ENCODE measurements at regions not wholly inside any gene's neighbourhood (a gene's known extent, or its start where the extent isn't known, plus 50 kb on each side); places are given as distances from the start of the nearest gene placed in this dataset.

- no peak overlapping the region for H3K4me3 ChIP-seq (ENCODE audit: low read length)
- no peak for TF ChIP-seq ZNF274 (IDR thresholded peaks at IDR 0.05; ENCODE audit: low read depth, low read length)
These were observed 595.0 kb upstream of the BOD1L1 start for GRCh38 chr4:14222377-14223029.

GRCh38 chr4:14223461-14223860, 595.9 kb upstream of the BOD1L1 start:
- TF ChIP-seq ZNF274 (IDR thresholded peaks at IDR 0.05; ENCODE audit: low read depth, low read length), result no peak
- no peak overlapping the region for H3K4me3 ChIP-seq (ENCODE audit: low read length)

GRCh38 chr4:14225688-14226207, 598.2 kb upstream of the BOD1L1 start:
- H3K4me3 ChIP-seq (ENCODE audit: low read length), result no peak overlapping the region
- TF ChIP-seq ZNF274 (IDR thresholded peaks at IDR 0.05; ENCODE audit: low read depth, low read length), result no peak

- H3K4me3 ChIP-seq (ENCODE audit: low read length), result no peak overlapping the region
- TF ChIP-seq ZNF274 (IDR thresholded peaks at IDR 0.05; ENCODE audit: low read depth, low read length), result no peak
These were observed 605.6 kb upstream of the BOD1L1 start for GRCh38 chr4:14233126-14233525.

GRCh38 chr4:14234307-14234706, 606.8 kb upstream of the BOD1L1 start:
- H3K4me3 ChIP-seq (ENCODE audit: low read length), result no peak overlapping the region
- TF ChIP-seq ZNF274 (IDR thresholded peaks at IDR 0.05; ENCODE audit: low read depth, low read length), result no peak

GRCh38 chr4:14236359-14236758, 608.8 kb upstream of the BOD1L1 start:
- H3K4me3 ChIP-seq (ENCODE audit: low read length), result no peak overlapping the region
- TF ChIP-seq ZNF274 (IDR thresholded peaks at IDR 0.05; ENCODE audit: low read depth, low read length), result no peak

- H3K4me3 ChIP-seq (ENCODE audit: low read length), result no peak overlapping the region
- TF ChIP-seq ZNF274 (IDR thresholded peaks at IDR 0.05; ENCODE audit: low read depth, low read length), result no peak
These were observed 610.4 kb upstream of the BOD1L1 start for GRCh38 chr4:14237911-14238310.

- TF ChIP-seq ZNF274 (IDR thresholded peaks at IDR 0.05; ENCODE audit: low read depth, low read length), result no peak
- H3K4me3 ChIP-seq (ENCODE audit: low read length), result no peak overlapping the region
These were observed 614.0 kb upstream of the BOD1L1 start for GRCh38 chr4:14241574-14241973.

GRCh38 chr4:14247767-14248166, 620.2 kb upstream of the BOD1L1 start:
- no peak overlapping the region for H3K4me3 ChIP-seq (ENCODE audit: low read length)
- TF ChIP-seq ZNF274 (IDR thresholded peaks at IDR 0.05; ENCODE audit: low read depth, low read length), result no peak

- TF ChIP-seq ZNF274 (IDR thresholded peaks at IDR 0.05; ENCODE audit: low read depth, low read length), result no peak
These were observed 621.7 kb upstream of the BOD1L1 start for GRCh38 chr4:14249226-14249625.

GRCh38 chr4:14254252-14254651, 626.7 kb upstream of the BOD1L1 start:
- no peak for TF ChIP-seq ZNF274 (IDR thresholded peaks at IDR 0.05; ENCODE audit: low read depth, low read length)
- no peak overlapping the region for H3K4me3 ChIP-seq (ENCODE audit: low read length)

More at GRCh38 chr4:14249226-14249625, 621.7 kb upstream of the BOD1L1 start:
- H3K4me3 ChIP-seq (ENCODE audit: low read length), result no peak overlapping the region

- TF ChIP-seq ZNF274 (IDR thresholded peaks at IDR 0.05; ENCODE audit: low read depth, low read length), result no peak
- H3K4me3 ChIP-seq (ENCODE audit: low read length), result no peak overlapping the region
These were observed 627.4 kb upstream of the BOD1L1 start for GRCh38 chr4:14254926-14255325.

GRCh38 chr4:14257903-14258302, 630.4 kb upstream of the BOD1L1 start:
- no peak overlapping the region for H3K4me3 ChIP-seq (ENCODE audit: low read length)
- no peak for TF ChIP-seq ZNF274 (IDR thresholded peaks at IDR 0.05; ENCODE audit: low read depth, low read length)

- no peak overlapping the region for H3K4me3 ChIP-seq (ENCODE audit: low read length)
- TF ChIP-seq ZNF274 (IDR thresholded peaks at IDR 0.05; ENCODE audit: low read depth, low read length), result no peak
These were observed 632.4 kb upstream of the BOD1L1 start for GRCh38 chr4:14259936-14260335.

GRCh38 chr4:14260591-14260990, 633.1 kb upstream of the BOD1L1 start:
- H3K4me3 ChIP-seq (ENCODE audit: low read length), result no peak overlapping the region
- TF ChIP-seq ZNF274 (IDR thresholded peaks at IDR 0.05; ENCODE audit: low read depth, low read length), result no peak

- H3K4me3 ChIP-seq (ENCODE audit: low read length), result no peak overlapping the region
- TF ChIP-seq ZNF274 (IDR thresholded peaks at IDR 0.05; ENCODE audit: low read depth, low read length), result no peak
These were observed 634.7 kb upstream of the BOD1L1 start for GRCh38 chr4:14262221-14262620.

All from GM08714 (cell line).